K562 (cell line): ENCODE measurements at regions not wholly inside any gene's neighbourhood (a gene's known extent, or its start where the extent isn't known, plus 50 kb on each side); places are given as distances from the start of the nearest gene placed in this dataset.

ENCODE experiments used
- ATAC-seq: fragments of 200-7000 bp; cut with Tn5 transposase; 3 replicates; pipeline ENCODE4 v1.9.1; 2020; ENCODE audit warnings: moderate library complexity
- BruUV-seq: library from RNA; stranded (reverse); fragments of 400-500 nt; replicated peaks from 2 replicates; lab custom pipeline; 2021; lab: Mats Ljungman, UMichigan
- CTCF ChIA-PET: fragments of 300-600 bp; formaldehyde crosslinking; extraction: SDS; loops from one replicate; lab custom pipeline; 2021; ENCODE audit warnings: low intra/inter-chr PET ratio; lab: Yijun Ruan, JAX
- POLR2A ChIA-PET: fragments of 300-600, 350-650 bp; sonication (Branson Sonifier 250); formaldehyde crosslinking; extraction: SDS; loops from one replicate; lab custom pipeline; 2021; ENCODE audit warnings: antibody characterized with exemption, inconsistent platforms; lab: Yijun Ruan, JAX
- DNase-seq, 4 experiments: peaks; one replicate each; pipeline versions ENCODE4 v3.0.0 to v3.0.0-alpha.2; 2011 to 2018; ENCODE audit warnings: low spot score in 3 of 4, mixed read lengths in 3 of 4; ENCODE audit errors: extremely low read depth in 1 of 4
- FAIRE-seq: peaks from 2 replicates; lab custom pipeline; 2011; peaks lifted over from hg19 to GRCh38; lab: Jason Lieb, UNC
- H2AFZ ChIP-seq: 2 replicates; pipeline ENCODE4 v1.6.0; 2011; ENCODE audit warnings: low read depth, low read length, control low read depth, inconsistent platforms
- H3K27ac ChIP-seq: fragments of 200-600 bp; 3 replicates; pipeline ENCODE4 v1.8.0; 2011; ENCODE audit warnings: low read depth, mild to moderate bottlenecking, control low read depth, inconsistent platforms, low read length, moderate library complexity, mixed read lengths; ENCODE audit errors: extremely low read depth
- H3K27me3 ChIP-seq, 2 experiments: fragments of 300-600 bp in 1 of 2; 2 replicates in 1 of 2; 3 replicates in 1 of 2; pipeline versions ENCODE4 v1.6.0 to v1.8.0; 2011; ENCODE audit warnings: inconsistent platforms in 2 of 2, low read length in 2 of 2, mild to moderate bottlenecking in 1 of 2, mixed read lengths in 1 of 2, moderate library complexity in 1 of 2; ENCODE audit not compliant: control insufficient read depth in 2 of 2, insufficient read depth in 2 of 2
- H3K36me3 ChIP-seq: fragments of 300-600 bp; 3 replicates; pipeline ENCODE4 v1.8.0; 2011; ENCODE audit warnings: mild to moderate bottlenecking, low read length, inconsistent platforms; ENCODE audit not compliant: control insufficient read depth, insufficient read depth
- H3K4me1 ChIP-seq, 2 experiments: fragments of 200-600 bp in 1 of 2; replicated peaks in 1 of 2; 2 replicates in 1 of 2; 3 replicates in 1 of 2; pipeline versions ENCODE4 v1.5.1 to v1.8.0; 2011; ENCODE audit warnings: inconsistent platforms in 2 of 2, low read length in 2 of 2, mild to moderate bottlenecking in 1 of 2, mixed read lengths in 1 of 2, moderate library complexity in 1 of 2; ENCODE audit not compliant: control insufficient read depth in 2 of 2, insufficient read depth in 2 of 2
- H3K4me2 ChIP-seq: 2 replicates; pipeline ENCODE4 v1.6.1; 2011; ENCODE audit warnings: low read length, control low read depth, inconsistent platforms, mixed read lengths; ENCODE audit not compliant: insufficient read depth
- H3K4me3 ChIP-seq: fragments of 200-600 bp; sonication (generic), shearing (Covaris generic); 2 replicates; pipeline ENCODE4 v1.5.1; 2016; ENCODE audit warnings: control low read depth, inconsistent platforms
- H3K79me2 ChIP-seq: fragments of 200-600 bp; 3 replicates; pipeline ENCODE4 v1.8.0; 2011; ENCODE audit warnings: low read length, inconsistent platforms; ENCODE audit not compliant: control insufficient read depth, insufficient read depth
- H3K9ac ChIP-seq, 2 experiments: 2 replicates each; pipeline versions ENCODE4 v1.6.0 to v1.6.1; 2011; ENCODE audit warnings: low read depth in 2 of 2, low read length in 2 of 2, control low read depth in 1 of 2, inconsistent platforms in 1 of 2, mild to moderate bottlenecking in 1 of 2, mixed read lengths in 1 of 2; ENCODE audit not compliant: insufficient read depth in 1 of 2
- H3K9me1 ChIP-seq: one replicate; pipeline ENCODE4 v1.6.0; 2011; ENCODE audit warnings: inconsistent platforms, mild to moderate bottlenecking, low read length, moderate library complexity; ENCODE audit not compliant: control insufficient read depth, insufficient read depth
- H3K9me3 ChIP-seq: replicated peaks from 2 replicates; pipeline ENCODE4 v1.5.1; 2011; ENCODE audit warnings: low read depth, low read length, inconsistent platforms; ENCODE audit not compliant: control insufficient read depth, insufficient read depth
- H4K20me1 ChIP-seq: replicated peaks from 2 replicates; pipeline ENCODE4 v1.6.1; 2011; ENCODE audit warnings: low read length, inconsistent platforms, mixed read lengths; ENCODE audit not compliant: control insufficient read depth, insufficient read depth
- CBX8 ChIP-seq: fragments of 200-600 bp; sonication (generic); IDR thresholded peaks from 2 replicates; pipeline ENCODE4 v1.6.1; 2012; ENCODE audit warnings: borderline replicate concordance, mixed run types, low read depth, mild to moderate bottlenecking, moderate library complexity, mixed read lengths, low read length, control low read depth, inconsistent platforms; ENCODE audit not compliant: poor library complexity, severe bottlenecking; ENCODE audit errors: extremely low read depth
- MNT ChIP-seq, 2 experiments: fragments of 450-650 bp; conservative IDR thresholded peaks; 2 replicates each; pipeline ENCODE4 v1.6.1; 2017; ENCODE audit warnings: mild to moderate bottlenecking in 2 of 2, moderate library complexity in 2 of 2
- NR4A1 ChIP-seq, 2 experiments: fragments of 250-450 bp in 1 of 2; fragments of 450-650 bp in 1 of 2; sonication (Bioruptor Pico) in 1 of 2; IDR thresholded peaks; 2 replicates each; pipeline versions ENCODE4 v1.4.0 to v1.6.1; 2016 to 2020; ENCODE audit warnings: mild to moderate bottlenecking in 2 of 2, missing compliant biosample characterization in 1 of 2, missing genetic modification characterization in 1 of 2, moderate library complexity in 1 of 2
- SRSF9 ChIP-seq: fragments of 200-400 bp; formaldehyde crosslinking; IDR thresholded peaks from 2 replicates; pipeline ENCODE4 v1.6.1; 2017; ENCODE audit warnings: low read depth, low read length, borderline replicate concordance
- TARDBP ChIP-seq: fragments of 450-650 bp; IDR thresholded peaks from 2 replicates; pipeline ENCODE4 v1.6.1; 2016
- ZBED1 ChIP-seq: IDR thresholded peaks from 2 replicates; pipeline ENCODE4 v1.6.1; 2014
- ZNF165 ChIP-seq: fragments of 250-450 bp; sonication (Bioruptor Pico); IDR thresholded peaks from 2 replicates; pipeline ENCODE4 v1.4.0; 2020; ENCODE audit warnings: borderline replicate concordance
- ZNF277 ChIP-seq: fragments of 250-450 bp; sonication (Bioruptor Pico); IDR thresholded peaks from 2 replicates; pipeline ENCODE4 v1.8.0; 2022; ENCODE audit warnings: inconsistent platforms, mild to moderate bottlenecking, moderate library complexity, borderline replicate concordance
- ZNF668 ChIP-seq: fragments of 250-450 bp; sonication (Bioruptor Pico); IDR thresholded peaks from 2 replicates; pipeline ENCODE4 v1.8.0; 2022; ENCODE audit warnings: mild to moderate bottlenecking, inconsistent platforms
- WGBS: fragments of 100-300 bp; shearing (Covaris generic); methylation state at CpG from one replicate; pipeline ENCODE4 v1.1.6; 2016; ENCODE audit warnings: low coverage, mixed read lengths; ENCODE audit not compliant: insufficient coverage; ENCODE audit errors: missing lambda C conversion rate; 5-methylcytosine and 5-hydroxymethylcytosine counted together
- in situ Hi-C: fragments of 300-500 bp; cut with MboI; formaldehyde crosslinking; loops from 4 replicates; pipeline ENCODE4 v1.15.0; 2018; ENCODE audit warnings: inconsistent platforms, mixed read lengths
- intact Hi-C: fragments of 100-400 bp; cut with micrococcal nuclease; formaldehyde crosslinking; loops from 2 replicates; pipeline ENCODE4 v1.14.2; 2022

- H3K9me1 ChIP-seq = no peaks in the 10 kb centered on the region
- H3K79me2 ChIP-seq = no peaks in the 10 kb centered on the region
- ChIA-PET CTCF (no interaction called here), POLR2A (no interaction called here)
- no peaks in the 10 kb centered on the region for H3K27me3 ChIP-seq
- H4K20me1 ChIP-seq = no peaks in the 10 kb centered on the region
- no peak overlapping the region for H3K9ac ChIP-seq
- FAIRE-seq (no peak), ATAC-seq (no peak), DNase-seq (no peak)
- no peak overlapping the region for H3K27ac ChIP-seq
- intact Hi-C loops (no loop called here), in situ Hi-C loops (no loop called here)
- H3K9me3 ChIP-seq = no peaks in the 10 kb centered on the region
- H3K4me1 ChIP-seq = no peaks in the 10 kb centered on the region
- under 1% methylated on average over 6 of the region's 6 CpGs for WGBS
- H3K4me3 ChIP-seq = no peak overlapping the region
- no peak for TF ChIP-seq TARDBP
- no peak for TF ChIP-seq NR4A1 (CRISPR knock-in tag; IDR thresholded peaks at IDR 0.05)
- TF ChIP-seq NR4A1 (tag; IDR thresholded peaks at IDR 0.05) = no peak
- TF ChIP-seq ZNF165 = no peak
- TF ChIP-seq SRSF9 = no peak
- no peak for TF ChIP-seq CBX8
- no peaks in the 10 kb centered on the region for H3K36me3 ChIP-seq
- no peak overlapping the region for H3K4me2 ChIP-seq
- H2AFZ ChIP-seq = no peak overlapping the region
- no TSS peak for BruUV-seq
Observed at GRCh38 chr1:208511242-208511860, 267.2 kb upstream of the PLXNA2 start.

GRCh38 chr1:208513799-208514198 is 269.6 kb upstream of the PLXNA2 start:
- Histone ChIP-seq H3K9me3 (no peaks in the 10 kb centered on the region), H3K4me1 (no peaks in the 10 kb centered on the region), H3K27ac (no peak overlapping the region), H3K4me2 (no peak overlapping the region), H3K36me3 (no peaks in the 10 kb centered on the region), H3K9me1 (no peaks in the 10 kb centered on the region), H3K79me2 (no peaks in the 10 kb centered on the region), H3K4me3 (no peak overlapping the region), H2AFZ (no peak overlapping the region), H3K9ac (no peak overlapping the region), H4K20me1 (no peaks in the 10 kb centered on the region), H3K27me3 (no peaks in the 10 kb centered on the region)
- POLR2A ChIA-PET = interaction anchor here (0.6 kb wide), 1 partner anchor 409 kb away, joined by 3 read pairs; no protein-coding TSS in a partner anchor
- ATAC-seq = no peak
- in situ Hi-C loops (no loop called here), intact Hi-C loops (no loop called here)
- DNase-seq = no peak
- WGBS = 0% methylated on average over 2 of the region's 2 CpGs
- no TSS peak for BruUV-seq
- CTCF ChIA-PET = no interaction called here
- FAIRE-seq = no peak
- no peak for TF ChIP-seq ZNF277
- TF ChIP-seq ZBED1 = no peak
- no peak for TF ChIP-seq ZNF668 (CRISPR knock-in tag)
- no peak for TF ChIP-seq MNT (conservative IDR thresholded peaks at IDR 0.05)
